Endodermal cell (in vitro differentiated cells): ENCODE measurements at regions not wholly inside any gene's neighbourhood (a gene's known extent, or its start where the extent isn't known, plus 50 kb on each side); places are given as distances from the start of the nearest gene placed in this dataset.
A peak's percentile ranks its signal among the peaks of the same experiment; 100 is the strongest.

Experiments used
- DNase-seq: peaks from one replicate; pipeline ENCODE4 v3.0.0-alpha.2; 2017
- H3K27ac ChIP-seq: 2 replicates; pipeline ENCODE4 v1.5.1; 2013; ENCODE audit warnings: mild to moderate bottlenecking, low read depth, low read length, moderate library complexity
- H3K27me3 ChIP-seq: 2 replicates; pipeline ENCODE4 v1.6.1; 2013; ENCODE audit warnings: mild to moderate bottlenecking, low read length, moderate library complexity; ENCODE audit not compliant: insufficient read depth, control insufficient read depth, poor library complexity, severe bottlenecking
- H3K36me3 ChIP-seq: 2 replicates; pipeline ENCODE4 v1.7.0; 2013; ENCODE audit warnings: mild to moderate bottlenecking, low read length, moderate library complexity; ENCODE audit not compliant: control insufficient read depth, insufficient read depth
- H3K4me1 ChIP-seq: one replicate; pipeline ENCODE4 v1.7.0; 2013; ENCODE audit warnings: low read length; ENCODE audit not compliant: control insufficient read depth, insufficient read depth
- H3K4me3 ChIP-seq: 2 replicates; pipeline ENCODE4 v1.5.1; 2013; ENCODE audit warnings: mild to moderate bottlenecking, low read length, moderate library complexity
- H3K9ac ChIP-seq: 2 replicates; pipeline ENCODE4 v1.6.1; 2013; ENCODE audit warnings: mild to moderate bottlenecking, low read length, moderate library complexity; ENCODE audit not compliant: poor library complexity, severe bottlenecking; ENCODE audit errors: extremely low read depth
- H3K9me3 ChIP-seq: 2 replicates; pipeline ENCODE4 v1.6.1; 2013; ENCODE audit warnings: mild to moderate bottlenecking, low read length, moderate library complexity; ENCODE audit not compliant: control insufficient read depth
- H3K27ac Mint-ChIP-seq: 2 replicates; pipeline ENCODE4 v1.8.0; 2020; ENCODE audit warnings: mixed read lengths
- H3K27me3 Mint-ChIP-seq: 2 replicates; pipeline ENCODE4 v1.8.0; 2021; ENCODE audit warnings: mild to moderate bottlenecking, mixed read lengths; ENCODE audit not compliant: insufficient read depth
- H3K36me3 Mint-ChIP-seq: 2 replicates; pipeline ENCODE4 v1.8.0; 2020; ENCODE audit warnings: low read depth, mixed read lengths
- H3K4me1 Mint-ChIP-seq: 2 replicates; pipeline ENCODE4 v1.8.0; 2020; ENCODE audit warnings: mixed read lengths
- H3K4me3 Mint-ChIP-seq: 2 replicates; pipeline ENCODE4 v1.8.0; 2020; ENCODE audit warnings: mild to moderate bottlenecking, moderate library complexity, mixed read lengths
- H3K9me3 Mint-ChIP-seq: 2 replicates; pipeline ENCODE4 v1.8.0; 2020; ENCODE audit warnings: mild to moderate bottlenecking, mixed read lengths
- CTCF ChIP-seq: fragments of 200-600 bp; sonication (generic); conservative IDR thresholded peaks from 2 replicates; pipeline ENCODE4 v1.5.0; 2021; ENCODE audit warnings: antibody characterized with exemption, mild to moderate bottlenecking
- WGBS, 2 experiments: methylation state at CpG; one replicate each; pipeline versions ENCODE4 v1.1.5 to v1.1.7; 2013; ENCODE audit warnings: missing lambda C conversion rate in 2 of 2, mixed read lengths in 1 of 2; ENCODE audit not compliant: insufficient coverage in 1 of 2, insufficient read length in 1 of 2; 5-methylcytosine and 5-hydroxymethylcytosine counted together

- Histone ChIP-seq H3K4me3 (no peak overlapping the region), H3K27ac (no peak overlapping the region), H3K9me3 (no peaks in the 10 kb centered on the region), H3K4me1 (no peaks in the 10 kb centered on the region), H3K27me3 (no peaks in the 10 kb centered on the region), H3K36me3 (no peaks in the 10 kb centered on the region), H3K9ac (no peak overlapping the region)
- no peaks in the 10 kb centered on the region for H3K4me1 Mint-ChIP-seq
- no peak overlapping the region for H3K27ac Mint-ChIP-seq
- 93 to 98% methylated on average over 2 to 3 of the region's 3 CpGs for WGBS, 2 experiments
- no peak for DNase-seq
- H3K27me3 Mint-ChIP-seq, result no peaks in the 10 kb centered on the region
- no peak for TF ChIP-seq CTCF
- H3K36me3 Mint-ChIP-seq, result no peaks in the 10 kb centered on the region
- H3K9me3 Mint-ChIP-seq, result no peaks in the 10 kb centered on the region
- no peak overlapping the region for H3K4me3 Mint-ChIP-seq
Observed at GRCh38 chr6:132041706-132042105, 90.5 kb upstream of the CCN2 start.

GRCh38 chr6:132028029-132028428 is 76.9 kb upstream of the CCN2 start:
- H3K27ac ChIP-seq, result no peak overlapping the region
- no peaks in the 10 kb centered on the region for H3K36me3 Mint-ChIP-seq
- no peaks in the 10 kb centered on the region for H3K27me3 Mint-ChIP-seq
- DNase-seq, result no peak
- peaks cover 5% of the 10 kb centered on the region for H3K4me1 Mint-ChIP-seq
- no peak overlapping the region for H3K9ac ChIP-seq
- no peaks in the 10 kb centered on the region for H3K9me3 Mint-ChIP-seq
- TF ChIP-seq CTCF, result no peak
- WGBS, 2 experiments, result 60 to 100% methylated on average over 1 of the region's 1 CpG
- no peaks in the 10 kb centered on the region for H3K9me3 ChIP-seq
- no peaks in the 10 kb centered on the region for H3K36me3 ChIP-seq
- H3K4me3 ChIP-seq, result no peak overlapping the region
- no peaks in the 10 kb centered on the region for H3K27me3 ChIP-seq
- no peak overlapping the region for H3K27ac Mint-ChIP-seq
- no peaks in the 10 kb centered on the region for H3K4me1 ChIP-seq
- no peak overlapping the region for H3K4me3 Mint-ChIP-seq

GRCh38 chr6:132025468-132025867 is 74.3 kb upstream of the CCN2 start:
- TF ChIP-seq CTCF, result no peak
- peak; percentile 49 for DNase-seq
- no peaks in the 10 kb centered on the region for H3K9me3 Mint-ChIP-seq
- WGBS, 2 experiments, result 66 to 68% methylated on average over 4 to 5 of the region's 5 CpGs
- Histone ChIP-seq H3K4me3 (no peak overlapping the region), H3K27me3 (no peaks in the 10 kb centered on the region), H3K27ac (no peak overlapping the region), H3K4me1 (no peaks in the 10 kb centered on the region), H3K9me3 (no peaks in the 10 kb centered on the region), H3K9ac (no peak overlapping the region), H3K36me3 (no peaks in the 10 kb centered on the region)
- H3K4me3 Mint-ChIP-seq, result no peak overlapping the region
- H3K4me1 Mint-ChIP-seq, result peaks cover 11% of the 10 kb centered on the region
- no peaks in the 10 kb centered on the region for H3K27me3 Mint-ChIP-seq
- H3K27ac Mint-ChIP-seq, result peak overlapping the region; percentile 22
- H3K36me3 Mint-ChIP-seq, result no peaks in the 10 kb centered on the region
